Epithelial cell of proximal tubule (primary cell): ENCODE measurements at regions not wholly inside any gene's neighbourhood (a gene's known extent, or its start where the extent isn't known, plus 50 kb on each side); places are given as distances from the start of the nearest gene placed in this dataset.

Source experiments
- DNase-seq: peaks from one replicate; pipeline ENCODE4 v3.0.0-alpha.2; 2011; ENCODE audit warnings: low read depth
- H3K4me3 ChIP-seq: 2 replicates; pipeline ENCODE4 v1.5.1; 2011; ENCODE audit warnings: low read depth, mild to moderate bottlenecking, low read length
- TF ChIP-seq, protein P1 (sequence below): conservative IDR thresholded peaks from 2 replicates; pipeline ENCODE4 v1.5.1; 2012; ENCODE audit warnings: low read depth, mild to moderate bottlenecking, low read length

- no peak overlapping the region for H3K4me3 ChIP-seq
- TF ChIP-seq, protein P1, sequence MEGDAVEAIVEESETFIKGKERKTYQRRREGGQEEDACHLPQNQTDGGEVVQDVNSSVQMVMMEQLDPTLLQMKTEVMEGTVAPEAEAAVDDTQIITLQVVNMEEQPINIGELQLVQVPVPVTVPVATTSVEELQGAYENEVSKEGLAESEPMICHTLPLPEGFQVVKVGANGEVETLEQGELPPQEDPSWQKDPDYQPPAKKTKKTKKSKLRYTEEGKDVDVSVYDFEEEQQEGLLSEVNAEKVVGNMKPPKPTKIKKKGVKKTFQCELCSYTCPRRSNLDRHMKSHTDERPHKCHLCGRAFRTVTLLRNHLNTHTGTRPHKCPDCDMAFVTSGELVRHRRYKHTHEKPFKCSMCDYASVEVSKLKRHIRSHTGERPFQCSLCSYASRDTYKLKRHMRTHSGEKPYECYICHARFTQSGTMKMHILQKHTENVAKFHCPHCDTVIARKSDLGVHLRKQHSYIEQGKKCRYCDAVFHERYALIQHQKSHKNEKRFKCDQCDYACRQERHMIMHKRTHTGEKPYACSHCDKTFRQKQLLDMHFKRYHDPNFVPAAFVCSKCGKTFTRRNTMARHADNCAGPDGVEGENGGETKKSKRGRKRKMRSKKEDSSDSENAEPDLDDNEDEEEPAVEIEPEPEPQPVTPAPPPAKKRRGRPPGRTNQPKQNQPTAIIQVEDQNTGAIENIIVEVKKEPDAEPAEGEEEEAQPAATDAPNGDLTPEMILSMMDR, result no peak
- DNase-seq, result no peak
Observed at GRCh38 chr3:177551431-177551836, 354.2 kb upstream of the TBL1XR1 start.

- TF ChIP-seq, protein P1, result no peak
- no peak for DNase-seq
- no peak overlapping the region for H3K4me3 ChIP-seq
Observed at GRCh38 chr3:177552051-177552450, 354.8 kb upstream of the TBL1XR1 start.

GRCh38 chr3:177553012-177553411 is 355.7 kb upstream of the TBL1XR1 start:
- TF ChIP-seq, protein P1, result no peak
- H3K4me3 ChIP-seq, result no peak overlapping the region
- DNase-seq, result no peak

- no peak overlapping the region for H3K4me3 ChIP-seq
- TF ChIP-seq, protein P1, result no peak
- no peak for DNase-seq
Observed at GRCh38 chr3:177553579-177553978, 356.3 kb upstream of the TBL1XR1 start.

DNA sequence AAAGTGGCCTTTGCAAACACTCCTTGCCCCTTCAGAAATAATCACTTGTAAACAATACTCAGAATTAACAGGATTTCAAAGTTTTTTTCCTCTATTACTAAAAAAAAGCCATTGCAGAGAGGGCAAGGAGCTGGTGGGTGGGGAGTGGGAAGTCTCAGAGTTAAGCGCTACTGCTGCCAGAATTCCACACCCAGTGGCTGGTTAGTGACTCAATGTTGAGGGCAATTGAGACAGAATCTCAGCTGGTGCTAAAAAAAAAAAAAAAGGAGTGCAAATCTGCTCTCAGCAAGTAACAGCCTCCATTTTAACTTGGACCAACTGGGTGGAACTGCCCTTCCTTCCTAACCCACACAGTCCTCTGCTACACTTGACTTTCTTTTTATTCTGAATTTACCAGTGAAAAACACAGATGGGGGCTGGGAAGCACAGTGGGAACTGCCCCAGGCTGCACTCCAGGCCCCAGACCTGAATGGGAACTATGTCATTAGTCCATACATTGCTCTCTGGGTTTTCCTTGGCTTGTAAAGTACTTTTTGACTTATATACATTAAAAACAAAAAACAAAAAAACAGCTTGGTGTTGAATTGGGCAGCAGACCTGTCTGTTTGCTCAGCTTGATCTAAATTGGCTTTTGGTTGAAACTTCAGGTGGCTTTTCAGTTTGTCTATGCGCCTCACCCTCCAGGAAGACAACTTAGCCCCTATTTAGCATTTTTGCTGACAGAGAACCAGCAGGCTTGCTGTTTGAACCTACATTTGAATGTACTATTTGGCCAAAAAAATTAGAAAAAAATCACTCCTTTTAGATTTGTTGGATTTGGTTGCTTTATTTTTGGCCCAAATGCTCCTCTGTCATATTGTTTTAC is 357.8 kb upstream of the TBL1XR1 start:
- TF ChIP-seq, protein P1, result no peak
- DNase-seq, result peak; percentile 30
- H3K4me3 ChIP-seq, result no peak overlapping the region

GRCh38 chr3:177557548-177557947 is 360.3 kb upstream of the TBL1XR1 start:
- DNase-seq, result no peak
- TF ChIP-seq, protein P1, result no peak
- H3K4me3 ChIP-seq, result no peak overlapping the region

- TF ChIP-seq, protein P1, result peak; percentile 9
- H3K4me3 ChIP-seq, result no peak overlapping the region
- no peak for DNase-seq
Observed at GRCh38 chr3:177561365-177561764, 364.1 kb upstream of the TBL1XR1 start.
